DOHH2 (cell line): ENCODE measurements at regions not wholly inside any gene's neighbourhood (a gene's known extent, or its start where the extent isn't known, plus 50 kb on each side); places are given as distances from the start of the nearest gene placed in this dataset.
A peak's percentile ranks its signal among the peaks of the same experiment; 100 is the strongest.

Experiments used
- EZH2phosphoT487 ChIP-seq: fragments of 200-600 bp; sonication (generic); IDR thresholded peaks from 2 replicates; pipeline ENCODE4 v1.6.1; 2017; ENCODE audit warnings: borderline replicate concordance, mild to moderate bottlenecking, antibody characterized with exemption, low read length, moderate library complexity, mixed read lengths
- TF ChIP-seq, protein P1 (sequence below): fragments of 200-600 bp; sonication (generic); IDR thresholded peaks from one replicate; pipeline ENCODE4 v1.5.1; 2014; ENCODE audit warnings: antibody characterized with exemption, mild to moderate bottlenecking, low read depth, low read length; ENCODE audit not compliant: poor library complexity, severe bottlenecking

DNA sequence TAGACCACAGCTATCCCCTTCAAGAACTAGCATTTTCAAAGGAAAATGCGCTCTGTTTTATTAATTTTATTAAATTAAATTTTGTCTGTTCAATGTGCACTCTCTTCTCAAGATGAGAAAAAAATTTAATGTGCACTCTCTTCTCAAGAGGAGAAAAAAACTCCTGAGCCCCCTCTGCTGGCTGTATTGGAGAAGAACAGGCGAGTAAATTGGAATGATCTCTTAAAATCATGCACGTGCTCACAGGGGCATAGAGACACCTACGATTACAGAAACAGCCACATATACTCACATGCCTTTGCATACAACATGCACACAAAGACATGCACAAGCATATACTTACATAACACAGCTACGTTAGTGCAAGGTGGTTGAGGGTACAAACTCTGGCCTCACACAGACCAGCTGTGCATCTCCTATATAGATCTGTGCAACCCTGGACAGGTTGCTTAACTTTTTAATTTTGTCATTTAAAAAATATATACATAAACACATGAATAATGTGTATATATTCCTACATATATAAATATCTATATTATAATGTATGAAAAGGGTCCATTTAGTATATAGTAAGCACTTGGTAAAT is 176.2 kb upstream of the CXorf66 start:
- TF ChIP-seq, protein P1, sequence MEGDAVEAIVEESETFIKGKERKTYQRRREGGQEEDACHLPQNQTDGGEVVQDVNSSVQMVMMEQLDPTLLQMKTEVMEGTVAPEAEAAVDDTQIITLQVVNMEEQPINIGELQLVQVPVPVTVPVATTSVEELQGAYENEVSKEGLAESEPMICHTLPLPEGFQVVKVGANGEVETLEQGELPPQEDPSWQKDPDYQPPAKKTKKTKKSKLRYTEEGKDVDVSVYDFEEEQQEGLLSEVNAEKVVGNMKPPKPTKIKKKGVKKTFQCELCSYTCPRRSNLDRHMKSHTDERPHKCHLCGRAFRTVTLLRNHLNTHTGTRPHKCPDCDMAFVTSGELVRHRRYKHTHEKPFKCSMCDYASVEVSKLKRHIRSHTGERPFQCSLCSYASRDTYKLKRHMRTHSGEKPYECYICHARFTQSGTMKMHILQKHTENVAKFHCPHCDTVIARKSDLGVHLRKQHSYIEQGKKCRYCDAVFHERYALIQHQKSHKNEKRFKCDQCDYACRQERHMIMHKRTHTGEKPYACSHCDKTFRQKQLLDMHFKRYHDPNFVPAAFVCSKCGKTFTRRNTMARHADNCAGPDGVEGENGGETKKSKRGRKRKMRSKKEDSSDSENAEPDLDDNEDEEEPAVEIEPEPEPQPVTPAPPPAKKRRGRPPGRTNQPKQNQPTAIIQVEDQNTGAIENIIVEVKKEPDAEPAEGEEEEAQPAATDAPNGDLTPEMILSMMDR, result peak; percentile 33
- TF ChIP-seq EZH2phosphoT487, result no peak
